ENCODE measurements at regions not wholly inside any gene's neighbourhood (a gene's known extent, or its start where the extent isn't known, plus 50 kb on each side); places are given as distances from the start of the nearest gene placed in this dataset.

DNA sequence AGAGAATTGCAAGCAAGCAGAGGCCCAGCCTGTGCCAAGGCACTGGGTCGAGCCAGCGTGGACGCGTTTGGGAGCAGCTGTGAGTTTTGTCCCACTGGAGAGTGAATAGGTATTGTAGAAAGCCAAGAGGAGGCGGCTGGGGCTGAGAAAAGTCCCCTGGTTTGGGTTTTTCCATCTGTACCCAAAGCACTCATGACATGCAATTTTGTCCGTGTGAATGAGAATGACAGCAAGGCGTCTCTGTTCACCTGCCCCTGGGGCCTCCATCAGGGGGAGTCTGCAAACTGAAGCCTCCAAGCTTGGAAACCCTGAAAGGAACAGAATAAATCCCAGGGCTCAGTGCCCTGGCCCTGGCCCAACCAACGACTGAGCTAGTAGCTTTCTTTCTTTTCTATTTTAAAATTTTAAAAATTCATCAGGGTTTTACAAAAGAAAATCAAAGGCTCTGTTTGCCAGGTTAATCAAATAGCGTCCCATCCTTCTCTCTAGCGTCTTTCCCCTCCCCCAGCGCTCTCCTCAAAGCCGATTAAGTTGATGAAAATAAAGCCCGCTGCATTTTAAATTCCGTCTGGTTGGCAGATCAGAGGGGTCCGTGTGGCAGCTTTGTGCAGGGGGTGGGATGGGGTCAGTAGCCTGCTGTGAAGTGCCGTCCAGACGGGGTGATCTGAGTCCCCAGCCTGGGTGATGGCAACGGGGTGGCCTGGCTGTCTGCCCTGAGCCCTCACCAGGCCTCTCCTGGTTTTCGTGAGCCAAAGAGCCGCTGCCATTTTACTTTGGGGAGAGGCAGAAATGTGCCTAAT lies 171.0 kb downstream of the KATNIP start:
- FAIRE-seq, result no peak

DNA sequence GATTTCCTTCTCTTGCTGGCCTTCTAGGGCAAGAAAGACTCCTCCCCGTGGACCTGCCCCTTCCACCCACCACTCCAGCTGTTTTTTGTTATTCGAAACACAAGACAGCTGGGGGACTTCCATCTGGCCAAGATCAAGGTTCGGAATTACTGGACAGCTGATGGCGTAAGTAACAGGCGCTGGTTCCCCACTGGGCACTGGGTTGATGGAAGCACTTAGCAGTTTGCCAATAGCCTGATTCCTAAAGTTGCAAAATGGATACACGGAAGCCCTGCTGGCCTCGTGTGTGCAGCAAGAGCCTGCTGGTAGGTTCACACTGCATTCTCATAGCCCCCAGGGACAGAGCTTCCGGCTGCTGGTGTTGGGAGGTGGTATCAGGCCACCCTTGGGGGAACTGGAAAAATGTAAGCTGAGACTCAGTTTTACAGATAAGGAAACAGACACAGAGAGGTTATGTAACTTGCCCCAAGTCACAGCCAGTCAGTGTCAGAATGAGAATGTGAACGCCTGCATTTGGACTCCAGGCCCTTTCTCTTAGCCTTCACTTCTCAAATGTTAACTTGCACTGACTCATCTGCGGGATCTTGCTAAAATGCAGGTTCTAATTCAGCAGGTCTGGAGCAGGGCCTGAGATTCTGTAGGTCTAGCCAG lies 171.7 kb downstream of the KATNIP start:
- FAIRE-seq, result no peak

DNA sequence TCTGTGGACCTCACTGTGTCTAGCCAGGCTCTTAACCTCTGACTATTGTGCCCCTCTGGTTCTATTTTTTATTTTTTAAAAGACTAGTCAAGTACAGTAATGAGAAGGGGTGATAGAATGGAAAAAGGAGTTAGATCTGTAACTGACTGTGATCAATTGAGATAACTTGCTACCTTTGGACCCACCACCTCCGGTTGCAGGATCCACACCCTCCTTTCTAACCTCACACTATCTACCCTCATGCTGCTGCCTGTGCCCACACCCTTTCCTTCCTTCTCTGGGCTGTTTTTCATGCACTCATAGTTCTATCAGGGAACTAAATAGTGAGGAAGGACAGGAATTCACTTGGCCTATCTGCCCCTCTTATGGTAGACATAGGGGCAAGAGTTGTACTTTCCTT lies 172.3 kb downstream of the KATNIP start:
- no peak for FAIRE-seq

DNA sequence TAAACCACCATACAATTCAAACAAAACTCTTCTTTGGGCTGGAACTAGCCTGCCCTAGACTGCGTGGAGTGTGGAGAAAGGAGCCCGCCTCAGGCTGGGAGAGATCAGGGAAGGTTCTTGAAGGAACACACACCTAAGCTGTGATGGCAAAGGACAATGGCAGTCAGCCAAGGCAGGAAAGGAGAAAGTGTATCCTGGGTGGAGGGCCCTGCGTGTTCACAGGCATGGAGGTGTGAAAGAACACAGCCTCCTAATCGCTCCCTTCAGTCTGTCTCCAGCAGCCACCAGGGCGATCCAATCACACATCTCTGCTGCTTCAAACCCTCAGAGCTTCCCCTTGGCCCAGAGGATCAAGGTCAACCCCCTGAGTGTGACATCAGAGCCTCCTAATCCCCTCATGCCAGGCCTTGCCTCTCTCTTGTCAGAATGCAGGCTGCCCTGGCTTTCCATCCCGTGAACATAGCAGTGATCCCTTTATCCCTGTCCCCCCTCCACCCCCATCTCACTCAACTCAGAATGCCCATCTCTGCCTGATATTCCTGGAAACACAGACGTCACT lies 173.0 kb downstream of the KATNIP start:
- no peak for FAIRE-seq

DNA sequence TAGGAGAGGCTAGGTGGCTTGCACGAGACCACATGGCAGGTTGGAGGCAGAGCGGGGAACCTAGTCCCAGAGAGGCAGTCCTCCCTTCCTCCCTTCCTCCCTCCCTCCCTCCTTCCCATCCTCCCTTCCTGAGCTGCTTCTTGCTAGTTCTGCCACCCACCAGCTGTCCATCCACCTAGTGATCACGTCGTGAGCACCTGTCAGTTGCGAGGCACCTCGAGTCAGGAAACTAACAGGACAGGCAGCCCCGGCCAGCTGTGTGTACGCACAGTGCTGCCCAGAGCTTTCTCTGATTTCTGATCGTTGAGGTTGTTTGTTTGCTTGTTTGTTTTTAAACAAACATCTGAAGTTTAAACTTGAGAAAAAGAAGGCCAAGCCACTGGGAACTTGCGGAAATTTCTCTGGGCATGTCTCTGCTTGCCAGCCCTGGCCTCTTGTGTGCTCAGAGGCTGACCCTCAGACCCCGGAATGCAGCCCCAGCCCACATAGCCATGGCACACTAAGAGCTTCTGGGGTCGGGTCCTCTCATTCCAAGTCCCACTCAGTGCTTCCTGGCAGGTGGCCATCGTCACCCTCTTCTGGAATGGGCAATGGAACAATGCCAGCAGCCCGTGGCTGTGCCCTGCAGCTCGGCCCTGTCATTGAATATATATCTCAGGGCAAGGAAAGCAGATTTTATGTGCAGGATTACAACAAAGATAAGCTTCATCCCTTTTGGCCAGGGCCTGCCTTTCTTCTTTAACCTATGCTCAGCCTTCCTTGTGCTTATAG lies 174.0 kb downstream of the KATNIP start:
- no peak for FAIRE-seq

DNA sequence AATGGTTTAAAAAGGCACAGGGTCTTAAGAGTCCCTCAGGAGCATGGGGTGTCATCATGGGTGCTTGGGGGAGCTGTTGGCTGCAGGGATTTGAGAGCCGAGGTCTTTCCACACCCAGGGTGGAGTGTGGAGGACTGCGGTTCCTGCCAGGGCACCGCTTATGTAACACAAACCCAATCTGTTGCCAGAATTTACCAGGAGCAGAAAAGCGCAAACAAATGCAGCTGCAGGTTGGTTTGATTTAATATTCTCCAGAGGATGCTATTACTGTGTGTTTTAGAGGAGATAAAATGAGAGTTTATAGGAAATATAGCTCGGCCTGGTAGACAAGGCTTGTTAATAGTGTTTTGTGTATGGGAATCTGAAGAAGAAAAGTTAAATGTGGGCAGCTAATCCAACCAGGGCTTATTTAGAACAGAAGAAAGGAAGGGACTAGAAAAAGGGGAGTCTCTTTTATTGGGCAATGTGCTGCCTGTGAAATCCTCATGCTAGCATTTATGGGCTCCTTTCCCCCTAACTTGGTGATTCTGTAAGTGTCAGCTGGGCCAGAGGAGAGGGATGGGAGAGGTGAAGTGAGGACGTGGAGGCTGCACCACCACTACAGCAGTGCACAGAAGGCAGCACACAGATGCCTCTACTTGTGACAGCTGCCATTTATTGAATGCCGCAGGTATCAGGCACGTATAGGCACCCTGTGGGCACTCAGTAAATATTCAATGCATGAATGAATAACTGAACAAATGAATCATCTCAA lies 174.7 kb downstream of the KATNIP start:
- FAIRE-seq, result no peak

DNA sequence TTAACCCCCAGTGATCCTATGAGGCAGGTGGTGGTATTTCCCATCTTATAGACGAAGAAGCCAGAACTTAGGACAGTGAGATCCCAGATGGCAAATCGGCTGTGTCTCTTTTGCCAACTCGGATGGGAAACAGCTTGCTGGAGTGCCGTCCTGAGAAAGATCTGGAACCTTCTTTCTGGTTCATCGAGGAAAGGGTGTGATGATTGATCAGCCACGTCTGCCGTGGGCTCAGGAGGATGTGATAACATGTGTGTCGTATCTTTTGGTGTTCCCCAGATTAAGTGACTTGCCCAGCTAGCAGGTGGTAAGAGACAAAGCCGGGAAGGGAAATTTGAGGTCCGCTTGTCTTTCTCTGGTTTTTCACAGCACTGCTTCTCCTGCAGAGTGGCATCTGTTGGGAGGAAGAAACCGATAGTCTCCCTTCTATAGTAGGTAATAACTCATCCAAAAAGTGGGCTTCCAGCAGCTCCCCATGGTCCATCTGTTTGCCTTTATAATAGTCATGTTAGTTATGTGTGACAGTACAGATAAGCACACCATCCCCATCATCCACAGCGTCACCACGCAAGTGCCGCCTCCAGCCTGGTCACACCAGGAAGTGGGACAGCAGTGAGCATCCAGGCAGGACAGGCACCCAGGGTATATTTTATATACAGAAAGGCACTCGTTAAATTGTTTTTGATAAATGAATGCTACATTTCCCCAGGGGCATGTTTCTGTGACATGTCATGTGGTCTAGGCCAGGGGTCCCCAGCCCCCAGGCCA lies 175.5 kb downstream of the KATNIP start:
- no peak for FAIRE-seq

DNA sequence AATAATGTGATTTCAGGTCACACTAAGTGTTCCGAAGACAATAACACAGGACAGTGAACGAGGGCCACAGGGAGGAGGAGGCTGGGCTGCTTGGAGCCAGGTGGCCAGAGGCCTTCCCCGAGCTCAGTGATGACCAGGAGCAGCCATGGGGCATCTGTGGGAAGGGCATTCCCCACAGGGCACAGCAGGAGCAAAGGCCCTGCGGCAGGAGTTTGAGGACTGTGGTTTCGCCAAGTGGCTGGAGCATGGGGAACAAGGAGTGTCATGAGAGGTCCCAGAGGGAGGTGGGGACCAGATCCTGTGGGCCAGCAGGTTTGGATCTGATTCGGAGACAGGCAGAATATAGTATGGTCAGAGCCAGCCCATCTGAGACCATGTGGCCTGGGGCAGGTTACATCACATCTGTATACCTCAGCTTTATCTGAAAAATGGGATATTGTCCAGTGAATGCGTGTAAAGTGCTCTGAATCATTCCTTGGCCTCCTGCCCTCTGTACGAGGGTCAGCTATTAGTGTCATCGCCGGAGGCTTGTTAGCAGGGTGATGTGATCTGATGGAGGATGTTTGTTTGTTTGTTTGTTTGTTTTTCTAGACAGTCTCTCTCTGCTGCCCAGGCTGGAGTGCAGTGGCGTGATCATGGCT lies 176.8 kb downstream of the KATNIP start:
- no peak for FAIRE-seq

DNA sequence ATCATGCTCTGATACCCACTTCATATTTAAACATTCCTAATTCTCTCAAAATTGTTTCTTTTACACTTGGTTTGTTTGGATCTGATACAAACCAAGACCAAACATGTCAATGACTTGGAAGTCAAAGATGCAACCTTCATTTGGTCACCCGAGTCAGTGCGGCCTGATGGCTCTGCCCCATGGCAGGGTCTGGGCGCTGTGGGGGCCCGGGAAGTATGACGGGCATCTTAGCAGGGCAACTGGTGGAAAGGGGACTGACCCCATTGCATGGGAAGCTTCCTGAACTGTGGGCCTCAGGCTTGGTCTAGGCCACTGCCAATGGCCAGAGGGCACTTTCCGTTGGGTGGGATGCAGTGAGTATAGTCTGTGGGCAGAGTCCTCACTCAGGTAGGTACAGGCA lies 178.0 kb downstream of the KATNIP start:
- no peak for FAIRE-seq

DNA sequence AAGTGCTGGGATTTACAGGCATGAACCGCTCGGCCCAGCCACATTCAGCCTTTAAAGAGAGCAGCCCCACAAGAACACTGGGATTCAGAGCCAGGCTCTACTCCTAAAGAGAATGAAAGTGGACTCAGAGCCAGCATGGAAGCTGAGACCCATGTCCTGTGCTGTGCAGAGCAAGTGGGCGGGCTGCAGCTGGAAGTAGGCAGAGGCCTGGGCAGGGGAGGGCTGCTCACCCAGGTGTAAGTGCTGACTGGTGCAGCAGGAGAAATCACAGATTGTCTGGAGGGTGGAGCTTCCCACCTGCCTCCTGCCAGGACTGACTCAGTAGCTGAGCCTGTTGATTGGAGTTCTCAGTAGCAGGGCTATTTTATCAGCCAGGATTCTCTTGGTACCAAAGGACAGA lies 178.7 kb downstream of the KATNIP start:
- no peak for FAIRE-seq

DNA sequence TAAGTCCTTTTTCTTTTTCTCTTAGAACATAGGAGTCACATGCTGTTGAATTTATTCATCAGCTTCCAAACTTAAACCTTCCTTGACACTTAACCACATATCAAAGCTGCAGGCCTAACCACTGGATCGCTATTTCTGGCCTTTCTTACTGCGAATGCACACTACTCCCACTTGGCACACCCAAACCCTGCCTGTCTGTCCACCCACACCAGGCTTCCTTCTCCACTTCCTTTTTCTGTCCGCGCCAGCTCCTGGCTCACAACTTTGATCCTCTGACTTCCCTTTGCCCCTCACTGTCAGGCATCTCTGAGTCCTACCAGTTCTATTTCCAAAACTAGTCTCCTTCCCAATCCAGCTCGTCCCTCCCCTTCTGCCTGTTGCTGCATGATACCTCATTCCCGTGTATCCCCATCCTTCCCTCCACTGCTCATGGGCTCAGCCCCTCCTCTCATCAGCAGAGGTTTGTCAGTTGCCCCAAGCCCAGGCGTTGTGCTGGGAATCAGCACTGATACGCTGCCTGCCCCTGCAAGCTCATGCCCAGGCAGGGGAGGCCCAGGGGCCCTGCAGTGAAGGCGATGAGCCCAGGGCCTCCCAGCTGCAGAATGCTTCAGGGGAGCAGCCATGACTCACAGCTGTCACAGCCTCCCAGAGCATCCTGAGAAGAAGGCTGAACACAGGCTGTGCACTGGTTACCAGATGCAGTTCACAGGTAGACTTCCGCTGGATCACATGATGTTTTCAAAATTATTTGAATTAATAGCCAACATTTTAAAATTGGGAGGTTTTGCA lies 179.8 kb downstream of the KATNIP start:
- no peak for FAIRE-seq

DNA sequence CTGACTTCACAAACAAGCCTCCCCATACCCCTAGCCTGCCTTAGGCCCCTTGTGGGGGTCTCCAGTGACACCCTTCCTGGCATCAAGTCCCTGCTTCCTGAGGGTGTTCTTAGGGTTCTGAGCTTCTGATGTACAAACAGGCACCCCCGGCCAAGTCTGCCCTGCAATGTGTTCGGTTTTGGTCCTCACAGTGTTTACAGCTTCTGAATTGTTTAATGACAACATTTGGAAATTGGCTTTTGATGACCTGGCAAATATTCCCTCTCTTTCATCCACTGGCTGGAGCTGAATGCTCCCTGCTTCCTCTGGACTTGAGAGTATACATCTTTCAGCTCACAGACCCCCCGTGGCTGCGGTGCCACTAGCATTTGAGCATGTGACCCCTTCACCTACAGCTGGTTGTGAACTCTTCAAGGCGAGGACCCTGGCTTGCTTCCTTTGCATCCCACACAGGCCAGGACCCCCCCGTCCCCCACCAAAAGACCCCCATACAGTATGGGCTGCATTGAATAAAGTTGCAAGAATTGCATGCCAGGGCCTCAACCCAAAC lies 180.8 kb downstream of the KATNIP start:
- FAIRE-seq, result no peak

DNA sequence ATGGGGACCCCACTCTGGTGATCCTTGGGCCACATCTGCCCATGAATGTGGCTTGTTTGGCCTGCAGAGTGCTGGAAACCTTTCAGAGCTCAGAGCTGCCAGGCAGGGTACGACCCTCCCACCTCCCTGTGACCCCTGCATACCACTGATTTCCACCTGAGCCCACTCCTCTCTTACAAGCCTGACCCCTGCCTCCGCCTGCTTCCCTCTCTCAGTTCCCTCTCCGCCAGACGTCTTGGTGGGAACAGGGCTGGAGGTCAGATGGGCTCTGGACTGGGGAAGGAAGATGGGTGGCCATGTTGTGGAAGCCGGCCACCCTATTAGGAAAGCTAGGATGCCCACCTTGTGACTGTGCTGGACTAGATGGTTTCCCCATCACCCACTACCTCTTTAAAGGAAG lies 185.1 kb downstream of the KATNIP start:
- no peak for FAIRE-seq

DNA sequence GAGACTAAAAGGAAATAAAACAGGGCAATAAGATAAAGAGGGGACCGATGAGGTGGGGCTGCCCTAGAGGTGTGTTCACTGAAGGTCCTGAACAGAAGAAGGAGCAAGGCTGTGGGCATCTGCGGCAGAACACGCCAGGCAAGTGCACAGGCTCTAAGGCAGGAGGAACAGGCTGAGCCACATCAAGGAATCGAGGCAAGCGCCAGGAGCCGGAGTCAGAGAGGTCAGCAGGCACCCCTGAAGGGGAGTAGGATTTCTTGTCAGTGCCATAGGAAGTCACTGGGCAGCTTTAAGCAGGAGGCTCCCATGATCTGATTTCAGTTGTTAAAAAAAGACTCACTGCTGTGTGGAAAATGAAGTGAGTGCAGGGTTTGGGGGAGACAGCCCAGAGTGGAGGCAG lies 186.5 kb downstream of the KATNIP start:
- no peak for FAIRE-seq

DNA sequence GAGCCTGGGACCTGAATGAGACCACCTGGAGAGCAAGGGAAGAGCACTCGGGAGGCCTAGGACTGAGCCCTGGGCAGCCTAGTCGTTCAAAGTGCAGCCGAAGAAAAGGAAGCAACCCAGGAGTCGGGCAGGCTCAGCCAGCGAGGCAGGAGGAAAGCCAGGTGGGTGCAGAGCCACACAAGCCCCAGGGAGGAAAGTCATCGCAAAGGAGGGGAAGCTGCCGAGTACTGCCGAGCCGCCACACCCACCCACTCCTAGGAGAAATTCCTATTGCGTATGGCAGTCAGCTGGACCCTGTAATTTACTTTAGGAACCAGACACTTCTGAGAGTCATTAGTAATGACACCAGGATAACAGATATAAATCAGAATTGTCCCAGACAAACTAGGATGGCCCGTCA lies 187.6 kb downstream of the KATNIP start:
- FAIRE-seq, result no peak
